Activated T-cell treated with anti-CD3 and anti-CD28 coated beads, Interleukin-2, amount 50 U/mL, for 24 hours (primary cell): ENCODE measurements at regions not wholly inside any gene's neighbourhood (a gene's known extent, or its start where the extent isn't known, plus 50 kb on each side); places are given as distances from the start of the nearest gene placed in this dataset.

Experiments
- DNase-seq: peaks from one replicate; pipeline ENCODE4 v3.0.0-alpha.2; 2020
- H3K27ac Mint-ChIP-seq: 2 replicates; pipeline ENCODE4 v1.8.0; 2020; ENCODE audit warnings: mild to moderate bottlenecking, mixed read lengths
- H3K27me3 Mint-ChIP-seq: 2 replicates; pipeline ENCODE4 v1.8.0; 2020; ENCODE audit warnings: mixed read lengths
- H3K36me3 Mint-ChIP-seq: 2 replicates; pipeline ENCODE4 v1.8.0; 2020; ENCODE audit warnings: low read depth, mixed read lengths
- H3K4me1 Mint-ChIP-seq: 2 replicates; pipeline ENCODE4 v1.8.0; 2020; ENCODE audit warnings: low read depth, mixed read lengths
- H3K4me3 Mint-ChIP-seq: 2 replicates; pipeline ENCODE4 v1.8.0; 2020; ENCODE audit warnings: mild to moderate bottlenecking, moderate library complexity, mixed read lengths
- H3K9me3 Mint-ChIP-seq: 2 replicates; pipeline ENCODE4 v1.8.0; 2020; ENCODE audit warnings: mixed read lengths

- Mint-ChIP-seq H3K4me3 (no peak overlapping the region), H3K9me3 (no peaks in the 10 kb centered on the region), H3K27me3 (peaks cover 7% of the 10 kb centered on the region), H3K36me3 (no peaks in the 10 kb centered on the region), H3K27ac (no peak overlapping the region), H3K4me1 (no peaks in the 10 kb centered on the region)
- no peak for DNase-seq
Observed at GRCh38 chr6:16078064-16078463, 50.8 kb upstream of the MYLIP start.

DNA sequence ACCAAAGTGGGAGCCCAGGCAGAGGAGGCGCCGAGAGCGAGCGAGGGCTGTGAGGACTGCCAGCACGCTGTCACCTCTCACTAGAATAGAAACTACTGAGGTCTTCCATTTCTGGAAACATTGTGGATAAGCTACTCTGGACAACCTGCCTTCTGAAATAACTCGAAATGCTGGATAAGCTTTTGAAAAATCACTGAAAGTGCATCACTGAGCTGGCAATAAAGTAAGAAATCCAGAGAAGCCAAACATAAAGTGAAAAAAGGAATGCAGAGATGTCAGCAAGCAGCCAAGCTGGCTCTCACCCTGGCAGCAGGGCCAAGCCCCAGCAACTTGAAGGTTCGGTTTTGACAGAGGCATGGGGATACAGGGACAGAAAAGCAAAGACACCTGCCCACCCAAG, 59.2 kb upstream of the MYLIP start:
- Mint-ChIP-seq H3K27me3 (peaks cover 13% of the 10 kb centered on the region), H3K4me3 (no peak overlapping the region), H3K36me3 (no peaks in the 10 kb centered on the region), H3K4me1 (no peaks in the 10 kb centered on the region), H3K27ac (no peak overlapping the region), H3K9me3 (no peaks in the 10 kb centered on the region)
- DNase-seq = no peak

DNA sequence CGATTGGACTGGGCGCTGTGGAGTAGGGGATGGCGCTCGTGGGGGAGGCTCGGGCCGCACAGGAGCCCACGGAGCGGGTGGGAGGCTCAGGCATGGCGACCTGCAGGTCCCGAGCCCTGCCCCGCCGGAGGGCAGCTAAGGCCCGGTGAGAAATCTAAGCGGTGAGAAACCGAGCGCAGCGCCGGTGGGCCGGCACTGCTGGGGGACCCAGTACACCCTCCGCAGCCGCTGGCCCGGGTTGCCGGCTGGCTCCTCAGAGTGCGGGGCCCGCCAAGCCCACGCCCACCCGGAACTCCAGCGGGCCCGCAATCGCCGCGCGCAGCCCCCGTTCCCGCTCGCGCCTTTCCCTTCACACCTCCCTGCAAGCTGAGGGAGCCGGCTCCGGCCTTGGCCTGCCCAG, 59.7 kb upstream of the MYLIP start:
- DNase-seq = no peak
- no peak overlapping the region for H3K4me3 Mint-ChIP-seq
- H3K36me3 Mint-ChIP-seq = no peaks in the 10 kb centered on the region
- H3K4me1 Mint-ChIP-seq = no peaks in the 10 kb centered on the region
- H3K27ac Mint-ChIP-seq = no peak overlapping the region
- H3K9me3 Mint-ChIP-seq = no peaks in the 10 kb centered on the region
- peaks cover 13% of the 10 kb centered on the region for H3K27me3 Mint-ChIP-seq

DNA sequence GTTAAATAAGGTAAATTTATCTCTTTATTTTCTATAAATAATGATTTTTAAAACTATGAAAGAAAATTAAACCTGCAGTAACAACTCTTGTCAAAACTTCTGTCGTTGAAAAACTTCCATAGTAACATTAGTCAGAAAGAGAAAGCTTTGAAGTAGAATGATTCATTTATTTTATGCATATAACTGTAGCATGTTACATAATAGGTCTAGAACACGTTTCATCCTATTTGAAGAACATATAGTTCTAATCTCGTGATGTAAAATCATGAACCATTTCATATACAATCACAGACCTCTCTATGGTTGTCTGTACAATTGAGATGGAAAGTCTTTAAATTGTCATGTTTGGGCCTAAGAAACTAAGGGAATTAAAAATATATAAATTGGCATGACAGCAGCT, 61.3 kb upstream of the MYLIP start:
- peaks cover 8% of the 10 kb centered on the region for H3K27me3 Mint-ChIP-seq
- H3K4me1 Mint-ChIP-seq = no peaks in the 10 kb centered on the region
- H3K4me3 Mint-ChIP-seq = no peak overlapping the region
- H3K27ac Mint-ChIP-seq = no peak overlapping the region
- H3K36me3 Mint-ChIP-seq = no peaks in the 10 kb centered on the region
- no peaks in the 10 kb centered on the region for H3K9me3 Mint-ChIP-seq
- no peak for DNase-seq

GRCh38 chr6:16064671-16065072, 64.2 kb upstream of the MYLIP start:
- Mint-ChIP-seq H3K27me3 (peaks cover 11% of the 10 kb centered on the region), H3K9me3 (no peaks in the 10 kb centered on the region), H3K4me3 (no peak overlapping the region), H3K27ac (no peak overlapping the region), H3K4me1 (peaks cover 1% of the 10 kb centered on the region), H3K36me3 (no peaks in the 10 kb centered on the region)
- no peak for DNase-seq

- peaks cover 1% of the 10 kb centered on the region for H3K4me1 Mint-ChIP-seq
- no peak overlapping the region for H3K4me3 Mint-ChIP-seq
- H3K27ac Mint-ChIP-seq = no peak overlapping the region
- H3K36me3 Mint-ChIP-seq = no peaks in the 10 kb centered on the region
- no peaks in the 10 kb centered on the region for H3K9me3 Mint-ChIP-seq
- no peak for DNase-seq
- H3K27me3 Mint-ChIP-seq = peaks cover 12% of the 10 kb centered on the region
Observed at GRCh38 chr6:16063580-16063979, 65.3 kb upstream of the MYLIP start.

- H3K4me1 Mint-ChIP-seq = peaks cover 1% of the 10 kb centered on the region
- H3K9me3 Mint-ChIP-seq = no peaks in the 10 kb centered on the region
- peaks cover 16% of the 10 kb centered on the region for H3K27me3 Mint-ChIP-seq
- no peak overlapping the region for H3K27ac Mint-ChIP-seq
- H3K4me3 Mint-ChIP-seq = no peak overlapping the region
- no peaks in the 10 kb centered on the region for H3K36me3 Mint-ChIP-seq
- DNase-seq = no peak
Observed at GRCh38 chr6:16061818-16062217, 67.1 kb upstream of the MYLIP start.

- Mint-ChIP-seq H3K4me1 (peaks cover 1% of the 10 kb centered on the region), H3K9me3 (no peaks in the 10 kb centered on the region), H3K27ac (no peak overlapping the region), H3K36me3 (no peaks in the 10 kb centered on the region), H3K27me3 (peaks cover 10% of the 10 kb centered on the region), H3K4me3 (no peak overlapping the region)
- DNase-seq = no peak
Observed at GRCh38 chr6:16060039-16060438, 68.8 kb upstream of the MYLIP start.

DNA sequence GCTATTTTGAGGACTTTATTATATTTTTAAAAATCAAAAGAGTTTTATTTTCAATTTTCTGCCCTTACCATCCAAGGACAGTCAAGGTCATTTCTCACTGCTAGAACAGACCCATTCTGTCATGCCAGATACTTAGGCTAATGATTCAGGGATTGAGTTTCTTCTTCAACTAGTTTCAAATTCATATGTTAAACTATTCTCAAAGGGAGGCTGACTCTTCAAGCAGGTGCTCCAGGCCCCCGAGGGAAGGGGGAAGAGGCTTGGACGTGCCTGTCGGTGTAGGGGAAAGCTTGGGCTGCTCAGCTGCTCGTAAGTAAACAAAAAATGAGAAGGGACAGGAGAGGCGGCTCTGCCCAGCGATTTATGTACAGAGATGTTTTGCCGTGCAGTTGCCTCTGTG, 69.4 kb upstream of the MYLIP start:
- no peak overlapping the region for H3K27ac Mint-ChIP-seq
- peaks cover 1% of the 10 kb centered on the region for H3K4me1 Mint-ChIP-seq
- H3K27me3 Mint-ChIP-seq = peaks cover 9% of the 10 kb centered on the region
- no peak overlapping the region for H3K4me3 Mint-ChIP-seq
- H3K9me3 Mint-ChIP-seq = no peaks in the 10 kb centered on the region
- no peak for DNase-seq
- no peaks in the 10 kb centered on the region for H3K36me3 Mint-ChIP-seq

GRCh38 chr6:16058929-16059345, 69.9 kb upstream of the MYLIP start:
- Mint-ChIP-seq H3K4me3 (no peak overlapping the region), H3K27ac (no peak overlapping the region), H3K27me3 (peaks cover 9% of the 10 kb centered on the region), H3K4me1 (peaks cover 1% of the 10 kb centered on the region), H3K36me3 (no peaks in the 10 kb centered on the region), H3K9me3 (no peaks in the 10 kb centered on the region)
- no peak for DNase-seq

DNA sequence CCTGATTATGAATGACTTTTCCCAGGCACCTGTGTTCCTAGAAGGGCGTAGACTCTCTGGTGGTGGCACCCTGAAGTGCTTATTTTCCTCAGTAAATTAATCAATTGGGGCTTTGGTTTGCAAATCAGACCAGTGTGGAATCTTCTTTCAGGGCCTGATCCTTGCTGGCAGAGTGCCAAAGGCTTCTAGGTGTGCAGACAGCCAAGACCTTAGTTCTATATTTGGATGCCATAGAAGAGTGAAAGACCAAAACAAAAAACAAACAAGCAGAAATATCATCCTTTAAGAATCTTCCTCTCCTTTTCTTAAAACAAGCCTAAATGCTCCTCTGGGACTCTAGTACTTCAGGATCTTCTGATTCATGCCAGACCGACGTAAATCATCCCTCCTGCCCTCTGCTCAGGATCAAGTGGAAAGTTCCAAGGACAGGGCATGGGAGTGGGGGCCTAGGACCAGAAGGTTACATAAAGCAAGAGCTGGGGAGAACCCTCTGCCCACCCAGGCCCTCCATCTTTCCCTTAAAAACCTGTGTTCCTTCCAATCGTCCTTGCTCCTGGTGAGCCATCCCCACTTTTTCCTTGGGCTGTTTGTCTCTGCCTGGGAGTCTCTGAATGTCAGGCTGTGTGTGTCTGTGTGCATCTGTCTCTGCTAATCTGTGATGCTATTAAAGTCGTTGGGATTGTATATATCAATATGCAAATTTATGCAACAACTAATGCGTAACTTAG, 70.5 kb upstream of the MYLIP start:
- H3K9me3 Mint-ChIP-seq = no peaks in the 10 kb centered on the region
- H3K27me3 Mint-ChIP-seq = peaks cover 9% of the 10 kb centered on the region
- H3K27ac Mint-ChIP-seq = no peak overlapping the region
- peaks cover 1% of the 10 kb centered on the region for H3K4me1 Mint-ChIP-seq
- no peak for DNase-seq
- H3K4me3 Mint-ChIP-seq = no peak overlapping the region
- no peaks in the 10 kb centered on the region for H3K36me3 Mint-ChIP-seq

GRCh38 chr6:16057446-16057845, 71.4 kb upstream of the MYLIP start:
- Mint-ChIP-seq H3K4me1 (peaks cover 1% of the 10 kb centered on the region), H3K36me3 (no peaks in the 10 kb centered on the region), H3K27ac (no peak overlapping the region), H3K4me3 (no peak overlapping the region), H3K9me3 (no peaks in the 10 kb centered on the region), H3K27me3 (peaks cover 9% of the 10 kb centered on the region)
- no peak for DNase-seq

DNA sequence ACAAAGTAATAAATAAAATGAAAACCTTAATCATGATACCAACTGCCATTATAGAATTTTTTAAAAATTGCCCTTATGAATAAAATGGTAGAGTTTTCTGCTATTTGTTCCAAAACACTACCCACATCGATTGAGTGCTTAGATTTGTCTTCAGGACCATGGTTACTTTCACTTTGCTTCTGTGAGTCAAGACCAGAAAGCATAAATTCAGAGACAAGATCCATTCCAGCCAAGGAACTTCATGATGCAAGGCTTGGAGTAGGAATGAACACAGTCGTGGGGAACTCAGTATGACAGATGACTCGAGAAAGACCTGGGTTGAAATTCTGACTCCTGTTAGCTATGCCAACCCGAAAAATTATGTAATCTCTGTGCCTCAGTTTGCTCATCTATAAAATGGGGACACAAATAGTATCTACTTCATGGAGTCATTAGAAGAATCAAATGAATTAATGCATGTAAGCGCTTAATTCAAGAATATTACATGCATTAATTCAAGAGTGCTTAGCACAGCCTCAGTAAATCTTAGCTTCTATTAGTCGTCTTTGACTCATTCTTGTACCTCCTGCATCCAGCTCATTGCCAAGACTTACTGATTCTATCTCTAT, 72.5 kb upstream of the MYLIP start:
- no peak overlapping the region for H3K4me3 Mint-ChIP-seq
- DNase-seq = no peak
- H3K36me3 Mint-ChIP-seq = no peaks in the 10 kb centered on the region
- peaks cover 9% of the 10 kb centered on the region for H3K27me3 Mint-ChIP-seq
- H3K4me1 Mint-ChIP-seq = peaks cover 1% of the 10 kb centered on the region
- H3K9me3 Mint-ChIP-seq = no peaks in the 10 kb centered on the region
- H3K27ac Mint-ChIP-seq = no peak overlapping the region

DNA sequence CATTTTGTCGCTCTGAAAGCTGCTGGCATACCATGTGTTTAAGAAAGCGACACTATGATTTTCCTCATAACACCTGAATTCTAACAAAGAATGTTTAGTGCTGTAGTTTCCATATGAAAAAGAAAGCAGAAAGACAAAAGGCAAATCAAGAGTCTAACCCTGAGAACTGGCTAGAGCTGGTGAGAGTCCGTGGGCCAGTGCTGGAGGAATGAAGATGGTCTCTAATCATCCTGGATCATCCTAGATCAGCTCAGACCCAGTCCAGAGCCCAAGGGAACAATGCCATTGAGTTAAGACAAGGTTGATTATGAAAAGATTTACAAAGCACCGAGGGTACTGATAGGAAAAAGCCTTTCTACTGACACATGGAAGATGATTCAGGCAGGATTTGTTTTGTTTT, 73.0 kb upstream of the MYLIP start:
- no peak for DNase-seq
- Mint-ChIP-seq H3K27me3 (peaks cover 9% of the 10 kb centered on the region), H3K27ac (no peak overlapping the region), H3K9me3 (no peaks in the 10 kb centered on the region), H3K4me1 (peaks cover 1% of the 10 kb centered on the region), H3K4me3 (no peak overlapping the region), H3K36me3 (no peaks in the 10 kb centered on the region)

DNA sequence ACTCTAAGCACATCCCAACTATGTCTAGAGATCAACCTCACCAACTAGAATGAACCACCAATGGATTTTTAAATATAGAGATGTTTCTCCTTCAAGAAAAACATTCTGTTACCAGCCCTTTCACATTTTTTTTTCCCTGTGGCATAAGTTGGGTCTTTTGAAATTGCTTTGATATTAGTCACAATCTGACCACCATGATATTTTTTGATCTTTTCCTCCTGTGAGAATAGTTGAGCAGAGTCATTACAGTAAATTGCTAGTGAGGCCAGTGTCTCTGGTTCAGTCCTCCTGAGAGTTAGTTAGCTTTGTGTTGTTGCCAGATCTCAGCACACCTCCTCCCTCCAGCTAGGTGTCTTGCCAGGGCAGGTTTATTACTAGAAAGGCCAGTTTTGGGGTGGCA, 79.7 kb upstream of the MYLIP start:
- H3K36me3 Mint-ChIP-seq = no peaks in the 10 kb centered on the region
- DNase-seq = no peak
- peaks cover 4% of the 10 kb centered on the region for H3K4me1 Mint-ChIP-seq
- no peak overlapping the region for H3K4me3 Mint-ChIP-seq
- H3K9me3 Mint-ChIP-seq = no peaks in the 10 kb centered on the region
- H3K27me3 Mint-ChIP-seq = no peaks in the 10 kb centered on the region
- H3K27ac Mint-ChIP-seq = no peak overlapping the region
